ENCODE measurements at regions not wholly inside any gene's neighbourhood (a gene's known extent, or its start where the extent isn't known, plus 50 kb on each side); places are given as distances from the start of the nearest gene placed in this dataset.

GRCh38 chr18:51716277-51716676 is 518.8 kb upstream of the MEX3C start:
- H3K36me3 Mint-ChIP-seq: no peaks in the 10 kb centered on the region

GRCh38 chr18:51721388-51721787 is 523.9 kb upstream of the MEX3C start:
- no peak for DNase-seq
- Mint-ChIP-seq H3K27me3 (ENCODE audit: low read depth in 3 of 3) (peaks cover 0 to 2% (median 2%) of the 10 kb centered on the region in 3 donors), H3K27ac (no peak overlapping the region), H3K4me3 (no peak overlapping the region), H3K9me3 (peaks cover 0 to 3% (median 0%) of the 10 kb centered on the region in 6 donors), H3K36me3 (no peaks in the 10 kb centered on the region), H3K4me1 (no peaks in the 10 kb centered on the region)

More at GRCh38 chr18:51716277-51716676, 518.8 kb upstream of the MEX3C start:
- H3K27me3 Mint-ChIP-seq (ENCODE audit: low read depth in 3 of 3): peaks cover 1 to 2% (median 2%) of the 10 kb centered on the region in 3 donors
- DNase-seq: no peak
- H3K27ac Mint-ChIP-seq: no peak overlapping the region
- H3K4me3 Mint-ChIP-seq: no peak overlapping the region
- H3K9me3 Mint-ChIP-seq: peaks cover 0 to 8% (median under 1%) of the 10 kb centered on the region in 6 donors
- H3K4me1 Mint-ChIP-seq: no peaks in the 10 kb centered on the region

GRCh38 chr18:51721996-51722395 is 524.5 kb upstream of the MEX3C start:
- H3K27me3 Mint-ChIP-seq (ENCODE audit: low read depth in 3 of 3): peaks cover 0 to 2% (median 2%) of the 10 kb centered on the region in 3 donors
- H3K4me1 Mint-ChIP-seq: no peaks in the 10 kb centered on the region
- no peak for DNase-seq
- H3K36me3 Mint-ChIP-seq: no peaks in the 10 kb centered on the region
- no peak overlapping the region for H3K4me3 Mint-ChIP-seq
- peaks cover 0 to 3% (median 0%) of the 10 kb centered on the region in 6 donors for H3K9me3 Mint-ChIP-seq
- no peak overlapping the region for H3K27ac Mint-ChIP-seq

- Mint-ChIP-seq H3K9me3 (no peaks in the 10 kb centered on the region), H3K27me3 (ENCODE audit: low read depth in 3 of 3) (peaks cover 0 to 2% (median 0%) of the 10 kb centered on the region in 3 donors), H3K4me3 (no peak overlapping the region), H3K27ac (no peak overlapping the region), H3K36me3 (no peaks in the 10 kb centered on the region), H3K4me1 (no peaks in the 10 kb centered on the region)
- DNase-seq: no peak
Measured at GRCh38 chr18:51724790-51725721, 527.6 kb upstream of the MEX3C start.

- Mint-ChIP-seq H3K27ac (no peak overlapping the region), H3K4me3 (no peak overlapping the region), H3K9me3 (no peaks in the 10 kb centered on the region), H3K27me3 (ENCODE audit: low read depth in 3 of 3) (peaks cover 0 to 5% (median 2%) of the 10 kb centered on the region in 3 donors), H3K36me3 (no peaks in the 10 kb centered on the region), H3K4me1 (no peaks in the 10 kb centered on the region)
- no peak for DNase-seq
Measured at GRCh38 chr18:51726614-51727013, 529.1 kb upstream of the MEX3C start.

GRCh38 chr18:51727780-51728179 is 530.3 kb upstream of the MEX3C start:
- no peak overlapping the region for H3K4me3 Mint-ChIP-seq
- H3K27me3 Mint-ChIP-seq (ENCODE audit: low read depth in 3 of 3): peaks cover 0 to 5% (median 2%) of the 10 kb centered on the region in 3 donors
- DNase-seq: no peak
- no peaks in the 10 kb centered on the region for H3K36me3 Mint-ChIP-seq
- H3K27ac Mint-ChIP-seq: no peak overlapping the region
- H3K4me1 Mint-ChIP-seq: no peaks in the 10 kb centered on the region
- no peaks in the 10 kb centered on the region for H3K9me3 Mint-ChIP-seq

GRCh38 chr18:51731070-51731469 is 533.6 kb upstream of the MEX3C start:
- Mint-ChIP-seq H3K4me1 (no peaks in the 10 kb centered on the region), H3K27me3 (ENCODE audit: low read depth in 3 of 3) (peaks cover 0 to 6% (median 2%) of the 10 kb centered on the region in 3 donors), H3K4me3 (no peak overlapping the region), H3K9me3 (peaks cover 0 to 4% (median 0%) of the 10 kb centered on the region in 6 donors), H3K36me3 (no peaks in the 10 kb centered on the region), H3K27ac (no peak overlapping the region)
- no peak for DNase-seq

- no peak for DNase-seq
- no peak overlapping the region for H3K4me3 Mint-ChIP-seq
- H3K27ac Mint-ChIP-seq: no peak overlapping the region
- H3K27me3 Mint-ChIP-seq (ENCODE audit: low read depth in 3 of 3): peaks cover 0 to 6% (median 2%) of the 10 kb centered on the region in 3 donors
- peaks cover 0 to 9% (median 2%) of the 10 kb centered on the region in 6 donors for H3K9me3 Mint-ChIP-seq
- no peaks in the 10 kb centered on the region for H3K36me3 Mint-ChIP-seq
- H3K4me1 Mint-ChIP-seq: no peaks in the 10 kb centered on the region
Measured at GRCh38 chr18:51734576-51734975, 537.1 kb upstream of the MEX3C start.

GRCh38 chr18:51739044-51739666 is 541.7 kb upstream of the MEX3C start:
- H3K4me3 Mint-ChIP-seq: no peak overlapping the region
- no peak for DNase-seq
- no peaks in the 10 kb centered on the region for H3K4me1 Mint-ChIP-seq
- no peaks in the 10 kb centered on the region for H3K36me3 Mint-ChIP-seq
- H3K27me3 Mint-ChIP-seq (ENCODE audit: low read depth in 3 of 3): peaks cover 0 to 4% (median 0%) of the 10 kb centered on the region in 3 donors
- no peak overlapping the region for H3K27ac Mint-ChIP-seq
- peaks cover 2 to 14% (median 5%) of the 10 kb centered on the region in 6 donors for H3K9me3 Mint-ChIP-seq

GRCh38 chr18:51751901-51752300 is 554.4 kb upstream of the MEX3C start:
- Mint-ChIP-seq H3K27me3 (ENCODE audit: low read depth in 3 of 3) (no peaks in the 10 kb centered on the region), H3K9me3 (peaks cover 0 to 3% (median 0%) of the 10 kb centered on the region in 6 donors), H3K27ac (no peak overlapping the region), H3K4me1 (no peaks in the 10 kb centered on the region), H3K4me3 (no peak overlapping the region), H3K36me3 (no peaks in the 10 kb centered on the region)
- no peak for DNase-seq

- H3K27ac Mint-ChIP-seq: no peak overlapping the region
- H3K4me1 Mint-ChIP-seq: no peaks in the 10 kb centered on the region
- no peaks in the 10 kb centered on the region for H3K27me3 Mint-ChIP-seq (ENCODE audit: low read depth in 3 of 3)
Measured at GRCh38 chr18:51753365-51754057, 556.0 kb upstream of the MEX3C start.

GRCh38 chr18:51754566-51754965 is 557.1 kb upstream of the MEX3C start:
- Mint-ChIP-seq H3K36me3 (no peaks in the 10 kb centered on the region), H3K27ac (no peak overlapping the region), H3K9me3 (peaks cover 0 to 3% (median 0%) of the 10 kb centered on the region in 6 donors), H3K27me3 (ENCODE audit: low read depth in 3 of 3) (no peaks in the 10 kb centered on the region), H3K4me3 (no peak overlapping the region), H3K4me1 (no peaks in the 10 kb centered on the region)
- no peak for DNase-seq

More at GRCh38 chr18:51753365-51754057, 556.0 kb upstream of the MEX3C start:
- H3K9me3 Mint-ChIP-seq: peaks cover 0 to 3% (median 0%) of the 10 kb centered on the region in 6 donors
- DNase-seq: no peak
- no peaks in the 10 kb centered on the region for H3K36me3 Mint-ChIP-seq
- no peak overlapping the region for H3K4me3 Mint-ChIP-seq

- Mint-ChIP-seq H3K27me3 (ENCODE audit: low read depth in 3 of 3) (peaks cover 0 to 2% (median 0%) of the 10 kb centered on the region in 3 donors), H3K4me3 (no peak overlapping the region), H3K9me3 (no peaks in the 10 kb centered on the region), H3K27ac (no peak overlapping the region), H3K4me1 (no peaks in the 10 kb centered on the region), H3K36me3 (no peaks in the 10 kb centered on the region)
- no peak for DNase-seq
Measured at GRCh38 chr18:51757255-51757924, 559.9 kb upstream of the MEX3C start.

All from immature natural killer cell (primary cell).